MCF 10A (cell line): ENCODE measurements at regions not wholly inside any gene's neighbourhood (a gene's known extent, or its start where the extent isn't known, plus 50 kb on each side); places are given as distances from the start of the nearest gene placed in this dataset.

Source experiments
- BruUV-seq: library from RNA; stranded (reverse); fragments of 400-500 nt; replicated peaks from 2 replicates; lab custom pipeline; 2021; lab: Mats Ljungman, UMichigan
- CTCF ChIA-PET: fragments of 300-600 bp; sonication (Branson Sonifier 250); formaldehyde crosslinking; extraction: SDS; loops from one replicate; lab custom pipeline; 2021; ENCODE audit warnings: antibody characterized with exemption, inconsistent platforms; lab: Yijun Ruan, JAX
- POLR2A ChIA-PET: fragments of 300-600, 350-650 bp; sonication (Branson Sonifier 250); formaldehyde crosslinking; extraction: SDS; loops from one replicate; lab custom pipeline; 2020; ENCODE audit warnings: antibody characterized with exemption, inconsistent platforms; lab: Yijun Ruan, JAX
- DNase-seq: peaks from one replicate; pipeline ENCODE4 v3.0.0-alpha.2; 2018; ENCODE audit not compliant: unreplicated experiment
- H3K27ac Mint-ChIP-seq: one replicate; pipeline ENCODE4 v1.8.0; 2022; ENCODE audit warnings: mild to moderate bottlenecking, low read depth, mixed read lengths; ENCODE audit not compliant: unreplicated experiment
- H3K27me3 Mint-ChIP-seq: one replicate; pipeline ENCODE4 v1.8.0; 2022; ENCODE audit warnings: mixed read lengths; ENCODE audit not compliant: insufficient read depth, unreplicated experiment
- H3K36me3 Mint-ChIP-seq: one replicate; pipeline ENCODE4 v1.8.0; 2022; ENCODE audit warnings: mild to moderate bottlenecking, moderate library complexity, mixed read lengths; ENCODE audit not compliant: insufficient read depth, unreplicated experiment
- H3K4me1 Mint-ChIP-seq: one replicate; pipeline ENCODE4 v1.8.0; 2022; ENCODE audit warnings: mixed read lengths; ENCODE audit not compliant: insufficient read depth, unreplicated experiment
- H3K4me3 Mint-ChIP-seq: one replicate; pipeline ENCODE4 v1.8.0; 2022; ENCODE audit warnings: mild to moderate bottlenecking, moderate library complexity, mixed read lengths; ENCODE audit not compliant: unreplicated experiment
- H3K9me3 Mint-ChIP-seq: one replicate; pipeline ENCODE4 v1.8.0; 2022; ENCODE audit warnings: mixed read lengths; ENCODE audit not compliant: unreplicated experiment
- intact Hi-C: fragments of 100-400 bp; cut with micrococcal nuclease; formaldehyde crosslinking; loops from 2 replicates; pipeline ENCODE4 v1.14.1; 2022
- TF ChIP-seq, protein P1 (sequence below): fragments of 200-600 bp; IDR thresholded peaks from one replicate; pipeline ENCODE4 v1.8.0; 2022; ENCODE audit warnings: antibody characterized with exemption, mild to moderate bottlenecking; ENCODE audit not compliant: unreplicated experiment

DNA sequence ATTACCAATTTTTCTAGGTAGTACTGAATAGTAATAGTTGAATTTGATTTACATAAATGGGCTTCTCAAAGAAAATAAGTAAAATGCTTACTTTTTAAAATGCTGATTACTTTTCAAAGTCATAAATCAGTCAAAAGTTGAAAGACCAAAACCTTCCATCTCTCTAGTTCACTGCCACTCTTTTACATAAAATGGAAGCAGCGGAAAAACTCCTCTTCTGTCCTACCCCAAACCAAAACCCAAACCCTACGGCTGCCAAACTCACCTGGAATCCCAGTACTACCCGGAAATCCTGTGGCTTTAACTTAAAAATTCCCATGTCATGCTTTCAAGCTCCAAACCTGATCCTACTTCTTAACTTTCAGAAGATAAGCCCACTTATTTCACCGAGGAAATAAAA lies 81.2 kb upstream of the MAPRE2 start:
- Mint-ChIP-seq H3K36me3 (no peaks in the 10 kb centered on the region), H3K4me1 (no peaks in the 10 kb centered on the region), H3K9me3 (peaks cover 5% of the 10 kb centered on the region), H3K27ac (no peak overlapping the region), H3K27me3 (peaks cover 23% of the 10 kb centered on the region), H3K4me3 (no peak overlapping the region)
- ChIA-PET CTCF (interaction anchor here (0.5 kb wide), 1 partner anchor 125 kb away, joined by 3 read pairs; no protein-coding TSS in a partner anchor), POLR2A (interaction anchor here (0.8 kb wide), 1 partner anchor 12 kb away, joined by 3 read pairs; no protein-coding TSS in a partner anchor)
- intact Hi-C loops = no loop called here
- TF ChIP-seq, protein P1, sequence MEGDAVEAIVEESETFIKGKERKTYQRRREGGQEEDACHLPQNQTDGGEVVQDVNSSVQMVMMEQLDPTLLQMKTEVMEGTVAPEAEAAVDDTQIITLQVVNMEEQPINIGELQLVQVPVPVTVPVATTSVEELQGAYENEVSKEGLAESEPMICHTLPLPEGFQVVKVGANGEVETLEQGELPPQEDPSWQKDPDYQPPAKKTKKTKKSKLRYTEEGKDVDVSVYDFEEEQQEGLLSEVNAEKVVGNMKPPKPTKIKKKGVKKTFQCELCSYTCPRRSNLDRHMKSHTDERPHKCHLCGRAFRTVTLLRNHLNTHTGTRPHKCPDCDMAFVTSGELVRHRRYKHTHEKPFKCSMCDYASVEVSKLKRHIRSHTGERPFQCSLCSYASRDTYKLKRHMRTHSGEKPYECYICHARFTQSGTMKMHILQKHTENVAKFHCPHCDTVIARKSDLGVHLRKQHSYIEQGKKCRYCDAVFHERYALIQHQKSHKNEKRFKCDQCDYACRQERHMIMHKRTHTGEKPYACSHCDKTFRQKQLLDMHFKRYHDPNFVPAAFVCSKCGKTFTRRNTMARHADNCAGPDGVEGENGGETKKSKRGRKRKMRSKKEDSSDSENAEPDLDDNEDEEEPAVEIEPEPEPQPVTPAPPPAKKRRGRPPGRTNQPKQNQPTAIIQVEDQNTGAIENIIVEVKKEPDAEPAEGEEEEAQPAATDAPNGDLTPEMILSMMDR = no peak
- no peak for DNase-seq
- no TSS peak for BruUV-seq

DNA sequence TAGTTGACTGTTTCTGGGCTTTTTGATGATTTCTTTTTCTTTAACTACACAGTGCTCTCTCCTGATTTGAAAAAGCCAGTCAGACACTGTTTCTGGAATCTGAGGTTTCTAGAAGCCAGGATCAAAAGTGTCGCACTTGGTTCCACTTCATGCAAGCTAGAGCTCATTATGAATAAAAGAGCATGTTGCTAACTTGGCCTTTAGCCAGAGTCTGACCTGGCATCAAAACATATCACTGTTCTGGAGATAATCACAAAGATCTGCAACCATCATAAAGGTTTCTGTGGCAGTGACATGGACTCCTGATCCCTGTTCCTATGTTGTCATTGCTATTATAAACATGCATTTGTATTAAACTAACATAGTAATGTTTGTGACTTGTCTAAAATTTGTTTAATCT lies 76.1 kb upstream of the MAPRE2 start:
- H3K4me3 Mint-ChIP-seq = no peak overlapping the region
- no peak overlapping the region for H3K27ac Mint-ChIP-seq
- H3K9me3 Mint-ChIP-seq = no peaks in the 10 kb centered on the region
- no peak for DNase-seq
- POLR2A ChIA-PET = no interaction called here
- no peaks in the 10 kb centered on the region for H3K36me3 Mint-ChIP-seq
- H3K4me1 Mint-ChIP-seq = peaks cover 8% of the 10 kb centered on the region
- H3K27me3 Mint-ChIP-seq = peaks cover under 1% of the 10 kb centered on the region
- CTCF ChIA-PET = no interaction called here
- TF ChIP-seq, protein P1 = no peak
- no TSS peak for BruUV-seq
- intact Hi-C loops = no loop called here

DNA sequence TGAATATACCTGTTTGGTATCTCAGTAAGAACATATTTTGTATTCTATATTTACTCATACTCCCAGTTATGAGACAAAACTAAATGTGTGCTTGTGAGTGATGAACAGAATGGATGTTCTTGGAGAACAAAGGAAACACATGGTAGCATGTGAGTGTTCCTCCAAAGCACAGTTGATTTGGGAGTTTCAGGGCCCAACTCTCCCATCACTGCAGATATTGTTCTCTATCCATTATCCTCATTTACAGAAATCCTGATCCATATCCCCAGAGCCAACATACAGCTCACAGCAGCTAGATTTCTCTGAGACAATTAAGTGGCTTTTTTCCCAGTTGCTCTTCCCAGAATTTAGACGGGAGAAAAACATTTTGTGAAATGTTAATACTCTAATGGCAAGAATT lies 75.6 kb upstream of the MAPRE2 start:
- Mint-ChIP-seq H3K27me3 (no peaks in the 10 kb centered on the region), H3K36me3 (no peaks in the 10 kb centered on the region), H3K27ac (no peak overlapping the region), H3K4me1 (peaks cover 12% of the 10 kb centered on the region), H3K9me3 (no peaks in the 10 kb centered on the region), H3K4me3 (no peak overlapping the region)
- CTCF ChIA-PET = no interaction called here
- DNase-seq = no peak
- TF ChIP-seq, protein P1 = no peak
- intact Hi-C loops = no loop called here
- no TSS peak for BruUV-seq
- POLR2A ChIA-PET = no interaction called here

DNA sequence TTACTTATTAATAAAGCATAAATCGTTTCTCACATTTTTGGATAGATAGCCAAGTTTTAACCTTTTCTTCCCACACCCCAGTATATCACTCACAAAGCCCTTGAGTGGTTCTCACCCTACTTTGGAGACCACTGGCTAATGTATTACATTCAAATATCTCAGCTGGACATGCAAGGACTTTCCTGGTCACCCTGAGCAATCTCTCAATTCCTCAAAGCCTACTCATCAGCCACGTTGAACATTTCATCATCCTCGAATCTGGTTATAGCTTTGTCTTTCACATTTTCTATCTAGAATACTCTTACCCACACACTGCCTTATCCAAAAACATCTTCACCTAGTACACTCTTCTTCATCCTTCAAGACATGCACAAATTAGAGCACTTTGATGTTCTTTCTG lies 71.1 kb upstream of the MAPRE2 start:
- no TSS peak for BruUV-seq
- peak; percentile 23 for DNase-seq
- ChIA-PET POLR2A (interaction anchor here (1.1 kb wide), 2 partner anchors 9 to 76 kb away, joined by 3 to 4 read pairs; no protein-coding TSS in a partner anchor), CTCF (interaction anchor here (0.6 to 1.1 kb wide), 4 partner anchors 9 to 533 kb away, joined by 3 to 4 read pairs (median 3); no protein-coding TSS in a partner anchor)
- peaks cover 13% of the 10 kb centered on the region for H3K4me1 Mint-ChIP-seq
- TF ChIP-seq, protein P1 = no peak
- no peaks in the 10 kb centered on the region for H3K36me3 Mint-ChIP-seq
- no peak overlapping the region for H3K4me3 Mint-ChIP-seq
- intact Hi-C loops = loop anchor here (10.0 kb wide), 1 partner anchor 105 kb away; no protein-coding TSS in a partner anchor
- H3K27ac Mint-ChIP-seq = no peak overlapping the region
- H3K9me3 Mint-ChIP-seq = no peaks in the 10 kb centered on the region
- H3K27me3 Mint-ChIP-seq = peaks cover 20% of the 10 kb centered on the region
